ENCODE measurements at regions not wholly inside any gene's neighbourhood (a gene's known extent, or its start where the extent isn't known, plus 50 kb on each side); places are given as distances from the start of the nearest gene placed in this dataset.

DNA sequence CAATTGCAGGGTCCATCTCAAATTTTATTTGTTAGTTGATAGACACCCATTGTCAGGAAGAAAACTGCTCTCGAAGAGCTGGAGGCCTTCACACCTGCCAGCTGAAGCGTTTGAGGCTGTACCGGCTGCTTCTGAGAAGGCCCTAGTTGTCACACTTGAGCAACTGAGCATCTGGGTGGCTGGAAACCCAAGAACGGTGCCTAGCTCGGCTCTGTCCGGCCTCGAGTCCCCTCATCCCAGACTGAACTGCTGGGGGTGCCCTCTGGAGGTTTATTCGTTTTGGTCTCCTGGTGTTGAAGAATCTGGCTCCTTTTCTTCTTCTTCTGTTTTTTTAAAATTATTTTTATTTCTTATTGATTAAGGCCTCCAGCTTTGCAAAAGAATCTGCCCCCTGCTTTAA lies 59.3 kb upstream of the EXOC6 start:
- TF ChIP-seq CTCF (IDR thresholded peaks at IDR 0.05): no peak
- no peak for TF ChIP-seq POLR2A (IDR thresholded peaks at IDR 0.05)
- no peak for TF ChIP-seq POLR2AphosphoS5 (IDR thresholded peaks at IDR 0.05)
- TF ChIP-seq EP300 (IDR thresholded peaks at IDR 0.05): no peak
